GM19025 (cell line): ENCODE measurements at regions not wholly inside any gene's neighbourhood (a gene's known extent, or its start where the extent isn't known, plus 50 kb on each side); places are given as distances from the start of the nearest gene placed in this dataset.

ENCODE experiments used
- ATAC-seq: cut with Tn5 transposase; IDR thresholded peaks from one replicate; pipeline ENCODE4 v1.9.1; 2021; ENCODE audit warnings: mild to moderate bottlenecking, low read depth, moderate library complexity; ENCODE audit not compliant: unreplicated experiment

DNA sequence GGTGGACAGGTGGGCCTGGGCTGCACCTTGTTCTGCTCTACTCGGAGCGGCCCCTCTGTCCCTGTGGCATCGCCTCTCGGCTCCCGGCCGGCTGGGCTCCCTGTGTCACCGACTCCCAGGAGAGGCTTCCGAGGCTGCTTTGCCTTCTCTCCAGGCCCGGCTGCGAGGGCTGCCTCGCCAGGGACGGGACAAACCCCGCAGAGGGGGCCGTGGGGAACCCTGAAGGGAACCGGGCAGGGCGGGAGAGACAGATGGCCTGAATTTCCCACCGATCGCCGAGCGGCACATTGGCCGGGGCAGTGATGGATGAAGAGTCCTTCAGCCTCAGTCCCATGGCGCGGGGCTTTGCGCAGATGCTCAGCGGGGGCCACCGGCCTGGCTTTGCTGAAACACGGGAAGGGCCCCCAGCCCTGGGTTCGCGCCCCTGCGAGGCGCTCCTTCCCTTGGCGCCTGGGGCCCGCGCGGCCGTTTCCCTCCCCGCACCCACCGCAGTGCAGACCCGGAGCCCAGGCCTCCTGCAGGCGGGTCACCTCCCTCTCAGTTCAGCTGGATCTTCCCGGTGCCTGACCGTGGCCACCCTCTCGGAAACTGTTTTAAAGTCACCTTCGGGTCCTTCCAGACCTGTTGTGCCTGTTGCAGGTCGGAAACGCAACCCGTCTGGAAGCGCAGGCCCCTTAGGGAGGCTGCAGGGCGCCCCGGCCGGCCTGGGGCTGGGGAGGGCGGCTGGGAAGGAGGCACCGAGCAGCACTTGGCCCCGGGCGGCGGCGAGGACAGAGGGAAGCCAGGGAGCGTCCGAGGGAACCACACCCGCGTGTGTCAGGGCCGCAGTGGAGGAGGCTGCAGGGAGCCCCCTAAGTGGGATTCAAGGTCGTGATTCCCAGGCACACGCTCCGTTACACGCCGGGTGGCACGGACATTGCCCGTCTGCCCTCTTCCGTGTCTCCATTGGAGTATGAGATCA is 341.9 kb upstream of the SALL3 start:
- ATAC-seq, result no peak

DNA sequence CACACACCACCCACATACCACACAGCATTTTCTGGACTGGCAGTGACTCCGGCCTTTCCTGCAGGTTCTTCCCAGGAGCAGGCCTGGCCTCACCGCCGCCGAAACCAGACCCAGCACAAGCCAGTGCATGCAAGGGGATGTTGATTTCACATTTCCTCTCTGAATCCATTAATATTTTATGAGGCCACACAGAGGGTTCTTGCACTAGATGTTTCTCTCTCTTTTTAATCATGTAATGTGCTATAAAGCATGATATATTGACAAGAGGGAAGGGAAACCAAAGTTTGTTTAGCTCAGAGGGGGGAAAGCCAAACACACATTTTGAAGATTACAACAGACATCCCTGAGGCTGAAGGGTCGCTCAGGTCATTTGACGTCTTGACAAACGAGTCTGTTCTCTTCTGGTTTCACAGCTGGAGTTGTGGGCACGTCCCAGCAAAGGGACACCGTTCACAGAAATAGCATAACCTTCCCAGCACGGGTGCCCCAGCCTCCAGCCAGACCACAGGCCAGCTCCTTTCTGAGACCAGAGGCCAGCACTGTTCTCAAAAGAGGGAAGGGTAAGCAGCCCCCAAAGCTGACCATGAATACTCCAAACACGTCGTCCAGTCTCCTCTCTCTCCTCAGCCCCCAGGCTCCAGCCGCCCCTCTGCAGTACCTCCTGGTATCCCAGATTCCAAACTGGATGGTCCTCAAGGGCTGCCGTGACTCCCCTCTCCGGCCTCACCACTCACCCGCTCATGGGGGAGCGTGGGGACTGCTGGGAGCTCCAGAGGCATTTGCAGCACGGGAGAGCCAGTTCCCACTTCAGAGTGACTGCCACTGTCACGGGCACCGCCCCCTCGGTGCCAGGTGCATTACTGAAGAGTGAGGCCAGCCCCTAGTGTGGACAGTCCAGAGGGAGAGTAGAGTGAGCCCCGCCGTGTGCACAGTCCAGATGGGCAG is 340.3 kb upstream of the SALL3 start:
- ATAC-seq, result no peak

- no peak for ATAC-seq
These were observed 339.2 kb upstream of the SALL3 start for GRCh38 chr18:78640246-78640995.

GRCh38 chr18:78641689-78642231 is 337.9 kb upstream of the SALL3 start:
- ATAC-seq, result no peak

DNA sequence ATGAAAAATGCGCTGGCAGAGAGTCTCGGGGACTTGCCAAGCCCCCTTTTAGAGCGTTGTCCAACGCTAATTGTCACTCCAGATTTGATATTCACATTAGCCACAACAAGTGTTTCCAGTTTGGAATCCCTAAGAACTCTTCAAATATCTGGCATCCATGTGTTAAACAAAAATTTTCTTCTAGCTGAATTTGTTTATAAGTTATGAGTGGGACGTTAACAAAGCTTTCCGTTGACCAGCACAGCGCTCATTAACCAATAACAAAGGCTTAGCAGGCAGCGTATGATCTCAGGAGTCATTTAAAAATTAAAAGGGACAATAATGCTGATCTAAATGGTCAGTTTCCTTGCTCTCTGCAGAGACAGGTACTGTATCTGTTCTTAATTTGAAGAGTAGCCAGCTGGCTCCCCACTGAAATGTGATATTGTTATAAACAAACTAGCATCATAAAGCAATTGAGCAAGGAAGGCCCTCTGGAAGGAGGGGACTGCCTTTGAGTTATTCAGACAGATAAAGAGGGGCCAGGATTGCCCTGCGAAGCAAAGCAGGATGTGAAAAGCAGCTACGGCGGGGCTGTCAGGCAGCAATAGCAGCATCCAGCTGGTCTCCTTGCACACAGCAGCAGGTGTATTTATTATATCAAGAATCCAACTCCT is 337.2 kb upstream of the SALL3 start:
- no peak for ATAC-seq

GRCh38 chr18:78643004-78643403 is 336.6 kb upstream of the SALL3 start:
- ATAC-seq, result no peak

DNA sequence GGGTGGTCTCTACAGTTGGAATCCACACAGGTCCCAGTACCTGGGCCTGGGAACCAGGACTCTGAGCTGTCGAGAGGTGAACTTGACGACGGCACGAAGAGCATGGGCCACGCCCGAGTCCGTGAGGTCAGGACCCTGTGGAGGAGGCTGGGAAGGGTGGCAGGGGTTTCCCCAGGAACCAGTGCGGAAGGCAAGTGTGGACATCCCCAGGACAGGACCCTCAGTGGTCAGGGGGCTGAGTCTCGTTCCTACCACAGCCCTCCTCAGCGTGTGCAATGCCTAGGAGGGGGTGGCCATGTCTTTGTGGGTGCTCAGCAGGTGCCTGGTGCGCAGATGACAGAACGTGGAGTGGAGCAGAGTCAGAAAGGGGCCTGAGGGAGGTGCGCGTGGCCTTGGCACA is 335.6 kb upstream of the SALL3 start:
- no peak for ATAC-seq

GRCh38 chr18:78645216-78645615 is 334.4 kb upstream of the SALL3 start:
- no peak for ATAC-seq

DNA sequence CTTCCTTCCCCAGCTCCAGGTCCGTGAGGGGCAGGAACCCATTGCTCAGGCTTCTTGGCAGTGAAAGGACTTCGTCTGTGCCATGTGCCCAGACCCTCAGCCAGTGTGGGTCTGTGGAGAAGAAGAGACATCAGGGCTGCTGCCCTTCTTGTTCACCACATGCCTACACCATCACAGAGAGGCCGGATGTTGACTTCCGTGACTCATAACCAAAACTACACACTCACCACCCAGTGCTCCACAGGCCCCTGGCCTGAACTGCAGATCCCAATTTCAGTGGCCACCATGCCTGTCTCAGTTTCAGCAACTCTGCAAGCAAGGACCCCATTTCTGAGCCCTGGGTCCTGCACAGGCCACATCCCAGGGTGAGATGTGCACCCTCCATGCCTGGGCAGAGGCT is 332.6 kb upstream of the SALL3 start:
- no peak for ATAC-seq

GRCh38 chr18:78649421-78649820 is 330.2 kb upstream of the SALL3 start:
- no peak for ATAC-seq

- no peak for ATAC-seq
These were observed 328.7 kb upstream of the SALL3 start for GRCh38 chr18:78650926-78651325.

DNA sequence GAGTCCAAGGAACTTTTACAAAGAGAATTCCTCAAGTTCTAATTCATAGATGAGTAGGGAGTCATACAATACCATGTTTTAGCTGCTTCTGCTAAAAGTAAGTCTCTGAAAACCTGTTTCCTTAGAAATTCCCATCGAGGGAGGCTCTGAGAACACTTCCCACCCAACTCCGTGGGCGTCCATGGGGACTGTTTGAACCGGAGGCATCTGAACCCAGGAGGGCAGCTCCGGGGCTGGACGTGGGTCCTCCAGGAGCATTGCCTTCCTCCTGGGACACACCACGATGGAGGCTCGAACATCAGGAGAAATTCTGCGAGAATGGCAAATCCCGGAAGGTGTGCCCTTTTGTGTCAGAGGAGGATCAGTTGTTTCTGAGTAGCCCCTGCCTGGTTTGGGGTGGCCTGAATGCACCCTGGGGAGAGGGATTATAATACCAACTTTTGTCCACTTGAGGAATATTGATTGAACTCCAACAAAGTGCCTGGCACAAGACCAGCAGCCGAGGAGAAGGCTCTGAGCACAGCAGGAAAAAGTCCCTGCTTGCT is 327.5 kb upstream of the SALL3 start:
- ATAC-seq, result no peak

- ATAC-seq, result no peak
These were observed 323.7 kb upstream of the SALL3 start for GRCh38 chr18:78655921-78656320.

DNA sequence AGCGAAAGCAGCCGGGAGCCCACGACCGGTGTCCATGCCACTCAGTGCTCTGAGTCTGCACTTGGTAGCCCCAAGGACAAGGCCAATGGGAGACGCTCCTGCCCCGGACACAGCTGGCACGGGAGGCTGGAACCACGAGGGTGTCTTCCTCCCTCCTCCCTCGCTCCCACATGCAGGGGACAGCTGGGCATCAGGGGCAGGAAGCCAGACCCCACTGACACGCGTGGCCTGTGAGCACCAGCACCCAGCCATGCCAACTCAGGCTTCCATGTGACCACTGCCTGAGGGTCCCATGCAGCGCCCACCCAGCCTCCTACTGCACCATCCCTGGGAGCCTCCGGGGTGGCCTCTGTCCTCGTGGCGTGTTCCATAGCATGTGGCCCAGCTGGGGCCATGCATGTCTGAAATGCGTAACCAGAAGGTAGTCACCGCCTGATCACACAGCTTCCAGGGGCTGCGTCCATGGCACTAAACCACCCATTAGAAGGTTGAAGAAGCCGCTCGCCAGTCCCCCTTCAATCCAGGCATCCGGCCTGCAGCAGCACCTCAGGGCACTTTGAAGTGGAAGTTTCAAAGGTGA is 323.2 kb upstream of the SALL3 start:
- no peak for ATAC-seq

GRCh38 chr18:78658531-78658930 is 321.1 kb upstream of the SALL3 start:
- ATAC-seq, result no peak

DNA sequence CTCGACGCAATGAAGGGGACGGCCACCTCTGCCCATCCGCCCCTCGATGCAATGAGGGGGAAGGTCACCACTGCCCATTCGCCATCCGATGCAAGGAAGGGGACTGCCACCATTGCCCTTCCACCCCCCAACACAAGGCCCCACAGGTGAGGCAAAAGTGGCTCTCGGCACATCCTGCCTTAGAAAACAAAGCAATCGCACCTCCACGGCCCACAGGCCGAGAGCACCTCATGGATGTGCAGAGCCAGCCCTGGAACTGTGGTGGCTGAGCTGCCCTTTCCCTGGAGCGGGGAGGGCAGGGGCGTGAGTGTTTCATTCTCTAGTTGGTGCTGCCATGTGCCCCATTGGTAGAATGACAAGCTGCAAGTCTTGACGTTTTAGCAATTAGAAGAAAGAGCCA is 320.6 kb upstream of the SALL3 start:
- ATAC-seq, result no peak

DNA sequence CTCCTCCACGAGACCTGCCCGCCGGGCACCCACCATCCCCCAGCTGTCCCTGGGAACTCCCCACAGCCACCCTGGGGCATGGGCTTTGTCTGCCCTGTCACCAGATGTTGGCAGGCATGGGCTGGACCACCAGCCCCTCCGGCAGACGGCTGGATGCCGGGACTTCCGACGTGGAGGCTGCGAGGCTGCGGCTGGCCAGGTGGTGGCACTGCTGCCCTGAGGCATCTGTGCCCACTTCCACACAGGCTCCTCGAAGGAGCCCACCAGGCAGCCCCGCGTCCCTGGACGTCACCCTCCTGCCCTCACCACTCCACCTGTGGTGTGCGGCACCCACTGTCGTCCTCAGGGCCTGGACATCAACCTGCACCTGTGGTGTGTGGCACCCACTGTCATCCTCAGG is 319.9 kb upstream of the SALL3 start:
- no peak for ATAC-seq

DNA sequence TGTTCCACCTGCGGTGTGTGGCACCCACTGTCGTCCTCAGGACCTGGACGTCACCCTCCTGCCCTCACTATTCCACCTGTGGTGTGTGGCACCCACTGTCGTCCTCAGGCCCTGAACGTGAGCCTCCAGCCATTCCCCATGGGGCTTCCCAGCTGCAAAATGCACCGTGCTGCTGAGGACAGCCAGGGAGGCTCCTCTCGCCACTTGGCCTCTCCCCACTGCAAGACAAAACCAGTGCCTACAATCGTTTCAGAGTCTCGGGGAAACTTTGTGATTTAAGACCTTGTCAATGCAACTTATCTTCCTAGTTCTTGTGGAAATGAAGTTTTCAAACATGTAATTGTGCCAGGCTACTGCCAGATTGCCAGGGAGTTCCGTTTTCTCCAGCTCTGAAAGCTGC is 319.3 kb upstream of the SALL3 start:
- ATAC-seq, result no peak

GRCh38 chr18:78661316-78661715 is 318.3 kb upstream of the SALL3 start:
- no peak for ATAC-seq
